Stimulated activated CD8-positive, alpha-beta memory T cell treated with anti-CD3 and anti-CD28 coated beads, Interleukin-7, amount 100 ng/mL, for 4 hours (primary cell): ENCODE measurements at regions not wholly inside any gene's neighbourhood (a gene's known extent, or its start where the extent isn't known, plus 50 kb on each side); places are given as distances from the start of the nearest gene placed in this dataset.
"Not testable (repeated sequence)": the region's sequence is repeated elsewhere in the genome, so short reads cannot be mapped to it uniquely, and the experiment has no call there.

Experiments
- DNase-seq, 2 donors: peaks; one replicate each; pipeline ENCODE4 v3.0.0-alpha.2; 2020; ENCODE audit warnings: low read depth in 2 of 2

DNA sequence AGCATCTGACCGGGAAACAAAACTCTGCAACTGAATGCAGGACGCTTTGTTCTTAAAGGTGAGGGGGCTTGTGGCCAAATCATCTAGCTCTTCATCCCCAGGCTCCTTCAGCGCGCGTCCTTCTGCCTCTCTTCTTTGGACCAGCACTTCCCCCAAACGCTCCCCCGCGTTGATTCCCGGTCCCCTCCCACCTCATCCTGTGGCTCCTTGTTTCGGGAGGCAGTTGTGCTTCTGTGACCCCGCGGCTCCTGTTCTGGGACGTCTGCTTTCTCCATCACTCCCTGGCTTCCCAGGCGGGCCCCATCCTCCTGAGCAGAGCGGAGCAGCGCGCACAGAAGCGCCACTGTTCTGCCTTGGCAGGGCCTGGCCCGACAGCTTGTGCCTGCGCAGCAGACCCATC lies 109.7 kb upstream of the ZNG1E start:
- DNase-seq = not testable (repeated sequence)

DNA sequence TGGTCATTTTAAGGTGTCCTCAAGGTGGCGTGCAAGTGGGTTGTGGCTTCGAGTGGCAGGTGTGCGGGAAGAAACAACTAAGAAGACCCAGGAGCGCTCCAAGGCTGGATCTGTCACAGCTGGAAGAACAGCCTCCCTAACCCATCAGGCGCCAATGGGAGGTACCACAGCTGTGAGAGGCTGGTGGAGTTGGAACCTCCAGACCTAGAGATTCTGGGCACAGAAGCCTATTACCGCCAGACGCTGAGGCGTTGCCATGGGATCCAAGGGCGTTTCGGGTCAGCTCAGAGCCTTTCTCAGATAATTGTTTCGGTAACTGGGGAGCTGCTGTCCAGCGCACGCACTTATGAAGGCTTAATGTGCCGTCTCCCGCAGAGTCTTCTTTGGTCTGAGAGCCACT lies 156.7 kb upstream of the ZNG1E start:
- DNase-seq = not testable (repeated sequence)

- DNase-seq = not testable (repeated sequence)
Observed at GRCh38 chr9:65514465-65514864, 161.3 kb upstream of the ZNG1E start.

- not testable (repeated sequence) for DNase-seq
Observed at GRCh38 chr9:65507897-65508296, 167.8 kb upstream of the ZNG1E start.

DNA sequence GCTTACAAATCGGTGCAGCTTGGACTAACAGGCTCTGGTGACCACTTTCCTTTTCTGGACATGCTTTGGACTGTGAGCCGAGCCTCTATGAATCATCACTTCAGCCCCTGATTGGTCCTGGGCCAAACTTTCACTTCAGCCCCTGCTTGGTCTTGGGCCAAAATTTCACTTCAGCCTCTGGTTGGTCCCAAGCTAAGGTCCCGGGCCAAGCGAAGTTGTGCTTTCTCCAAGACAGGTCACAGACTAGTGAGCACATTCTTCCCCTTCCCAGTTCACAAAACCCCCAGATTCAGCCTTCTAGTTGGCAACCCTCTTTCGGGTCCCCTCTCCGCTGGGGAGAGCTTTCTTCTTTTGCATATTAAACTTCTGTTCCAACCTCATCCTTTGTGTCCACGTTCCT lies 171.0 kb upstream of the ZNG1E start:
- DNase-seq = not testable (repeated sequence)

DNA sequence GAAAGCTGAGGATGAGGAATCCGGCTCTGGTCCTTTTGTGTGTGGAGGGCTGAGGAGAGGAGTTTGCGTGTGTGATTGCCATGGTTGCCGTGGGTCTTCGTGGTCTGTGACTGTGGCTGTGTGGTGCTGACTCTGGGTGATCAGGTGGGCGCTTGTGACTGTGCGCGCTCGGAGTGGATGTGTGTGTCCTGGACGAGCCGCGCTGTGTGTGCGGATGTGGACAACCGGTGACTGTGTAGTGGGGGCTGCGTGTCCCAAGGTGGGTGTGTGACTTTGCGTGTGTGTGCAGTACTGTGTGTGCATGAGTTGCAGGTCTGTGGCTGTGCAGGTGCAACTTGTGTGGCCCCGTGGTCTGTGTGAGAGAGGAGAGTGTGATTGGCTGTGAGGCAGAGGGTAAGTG lies 172.0 kb upstream of the ZNG1E start:
- not testable (repeated sequence) for DNase-seq

GRCh38 chr9:65482890-65483289 lies 192.8 kb upstream of the ZNG1E start:
- DNase-seq = not testable (repeated sequence)

DNA sequence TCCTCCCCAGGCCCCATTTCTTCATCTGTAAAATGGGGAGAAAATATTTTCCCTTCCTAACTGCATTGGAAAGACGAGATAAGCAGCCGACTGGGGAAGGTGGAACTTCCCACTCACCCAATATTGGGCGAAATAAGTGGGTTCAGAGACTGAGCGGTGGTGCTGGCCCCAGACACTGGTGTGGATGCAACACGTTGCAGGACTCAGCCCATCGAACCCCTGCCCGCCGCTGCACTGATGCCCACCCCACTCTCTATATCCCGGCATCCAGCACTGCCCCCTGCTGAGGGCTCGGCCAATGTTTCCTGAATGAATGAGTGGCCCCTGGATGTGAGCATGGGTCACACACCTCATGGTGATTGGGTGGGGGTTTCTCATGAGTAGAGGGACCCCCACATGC lies 194.4 kb upstream of the ZNG1E start:
- not testable (repeated sequence) for DNase-seq

- not testable (repeated sequence) for DNase-seq
Observed at GRCh38 chr9:65474891-65475290, 189.9 kb upstream of the FOXD4L5 start.

DNA sequence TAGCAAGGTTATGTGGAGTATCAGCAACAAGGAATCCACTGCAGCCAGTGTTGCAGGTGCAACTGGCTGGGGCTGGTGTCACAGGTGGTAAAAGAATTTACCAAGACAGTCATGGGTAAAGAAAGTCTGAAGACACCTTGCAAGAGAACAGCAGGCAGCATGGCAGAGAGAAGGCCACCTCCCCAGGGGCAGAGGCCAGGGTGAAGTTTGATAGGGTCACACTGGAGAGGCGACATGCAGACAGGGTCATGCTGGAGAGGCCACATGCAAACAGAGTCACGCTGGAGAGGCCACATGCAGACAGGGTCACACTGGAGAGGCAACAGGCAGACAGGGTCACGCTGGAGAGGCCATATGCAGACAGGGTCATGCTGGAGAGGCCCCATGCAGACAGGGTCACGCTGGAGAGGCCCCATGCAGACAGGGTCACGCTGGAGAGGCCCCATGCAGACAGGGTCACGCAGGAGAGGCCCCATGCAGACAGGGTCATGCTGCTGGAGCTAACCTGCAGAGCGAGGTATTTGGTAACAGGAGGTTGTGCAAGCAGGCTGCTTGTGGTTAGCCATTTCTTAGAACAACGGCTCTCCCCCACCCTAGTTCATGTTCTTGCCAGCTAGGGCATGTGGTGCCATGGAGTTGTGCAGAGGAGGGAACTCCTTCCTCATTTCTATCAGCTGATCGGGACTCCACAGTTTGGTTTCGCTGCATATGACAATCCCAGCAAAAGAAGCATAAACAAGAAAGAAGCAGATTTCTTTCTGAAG lies 188.2 kb upstream of the FOXD4L5 start:
- not testable (repeated sequence) for DNase-seq

GRCh38 chr9:65471106-65471505 lies 186.1 kb upstream of the FOXD4L5 start:
- DNase-seq = not testable (repeated sequence)

GRCh38 chr9:65466911-65467734 lies 182.1 kb upstream of the FOXD4L5 start:
- not testable (repeated sequence) for DNase-seq

- DNase-seq = not testable (repeated sequence)
Observed at GRCh38 chr9:65465246-65465895, 180.4 kb upstream of the FOXD4L5 start.

GRCh38 chr9:65462476-65462875 lies 177.5 kb upstream of the FOXD4L5 start:
- DNase-seq = not testable (repeated sequence)

GRCh38 chr9:65459756-65460320 lies 174.8 kb upstream of the FOXD4L5 start:
- DNase-seq = no peak

DNA sequence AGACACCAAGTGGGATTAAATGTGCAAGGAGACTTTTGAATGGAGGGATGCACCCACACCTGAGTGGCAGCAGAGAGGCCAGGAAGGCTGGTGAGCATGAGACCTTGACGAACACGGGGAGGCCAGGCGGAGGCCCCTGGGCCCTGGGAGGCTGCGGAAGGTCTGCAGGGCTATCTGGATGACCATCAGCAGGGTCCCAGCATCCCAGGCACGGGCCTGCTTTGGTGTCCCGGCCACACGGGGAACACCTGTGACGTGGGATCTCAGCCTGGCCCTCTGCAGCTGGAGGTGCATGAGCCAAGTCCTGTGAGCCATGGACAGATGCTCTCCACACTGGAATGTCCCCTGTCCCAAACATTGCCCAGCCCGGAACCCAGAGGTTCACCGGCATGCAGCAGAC lies 174.0 kb upstream of the FOXD4L5 start:
- DNase-seq = no peak

DNA sequence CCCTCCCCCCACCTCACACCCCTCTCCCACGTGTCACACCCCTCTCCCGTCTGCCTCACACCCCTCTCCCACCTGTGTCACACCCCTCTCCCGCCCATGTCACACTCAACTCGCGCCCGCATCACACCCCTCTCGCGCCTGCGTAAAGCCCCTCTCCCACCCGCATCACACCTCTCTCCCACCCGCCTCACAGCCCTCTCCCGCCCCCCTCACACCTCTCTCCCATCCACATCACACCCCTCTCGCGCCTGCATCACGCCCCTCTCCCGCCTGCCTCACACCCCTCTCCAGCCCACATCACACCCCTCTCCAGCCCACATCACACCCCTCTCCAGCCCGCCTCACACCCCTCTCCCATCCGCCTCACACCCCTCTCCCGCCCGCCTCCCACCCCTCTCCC lies 173.5 kb upstream of the FOXD4L5 start:
- DNase-seq = no peak

- not testable (repeated sequence) for DNase-seq
Observed at GRCh38 chr9:65456991-65457390, 172.0 kb upstream of the FOXD4L5 start.

DNA sequence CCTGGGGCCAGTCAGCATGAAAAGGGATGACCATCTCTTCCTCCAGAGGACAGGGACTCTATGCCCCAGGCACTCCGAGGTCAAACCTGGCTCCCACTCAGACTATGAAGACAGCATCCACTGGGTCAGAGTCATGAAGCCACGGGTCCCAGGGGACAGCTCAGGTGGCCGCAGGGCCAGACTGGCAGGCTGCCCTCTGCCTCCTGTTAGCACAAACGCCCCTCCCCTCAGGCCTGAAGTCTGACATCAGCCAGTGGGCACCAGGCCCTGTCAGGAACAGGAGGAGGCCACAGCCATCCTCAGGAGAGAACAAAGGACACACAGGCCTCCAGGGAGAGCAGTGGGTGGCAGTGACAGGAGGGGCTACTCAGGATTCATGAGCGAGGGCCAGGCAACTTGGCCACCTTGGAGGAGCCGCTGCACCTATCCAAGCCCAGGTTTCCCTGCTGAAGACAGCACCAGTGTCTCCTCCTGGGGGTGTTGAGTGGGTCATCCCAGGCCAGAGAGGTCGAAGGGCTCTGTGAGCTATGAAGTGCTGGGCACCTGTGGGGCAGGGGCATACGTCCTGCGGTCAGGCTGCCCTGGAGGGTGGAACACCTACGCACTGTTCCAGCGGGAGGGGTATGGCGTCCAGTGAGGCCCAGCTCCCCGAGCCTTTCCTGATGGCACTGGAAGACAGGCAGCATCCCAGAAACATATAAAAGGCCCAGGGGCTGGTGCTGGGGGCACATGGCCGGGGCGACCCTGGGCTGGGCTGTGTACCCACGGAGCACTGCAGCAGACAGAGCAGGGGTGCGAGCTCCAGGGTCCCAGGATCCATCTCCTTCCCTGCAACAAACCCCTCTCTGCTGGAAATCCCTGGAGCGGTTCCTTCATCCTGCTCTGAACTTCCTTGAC lies 171.0 kb upstream of the FOXD4L5 start:
- not testable (repeated sequence) for DNase-seq

DNA sequence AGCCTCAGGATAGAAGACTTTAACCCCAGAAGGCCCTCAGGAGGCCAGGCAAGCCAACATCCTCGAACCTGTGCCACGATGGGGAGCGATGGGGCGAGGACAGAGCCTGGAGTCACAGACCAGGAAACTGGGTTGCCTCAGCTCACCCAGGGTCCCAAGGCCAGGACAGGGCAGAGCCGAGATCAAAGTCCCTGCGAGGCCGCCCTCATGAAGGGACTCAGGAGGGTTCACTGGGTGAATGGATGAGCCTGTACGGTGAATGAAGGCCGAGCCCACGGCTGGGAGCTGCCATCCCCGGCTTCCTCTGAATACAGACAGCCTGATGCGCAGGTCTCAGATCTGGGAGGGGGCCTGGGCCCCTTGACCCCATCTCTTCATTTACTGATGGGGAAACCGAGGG lies 170.1 kb upstream of the FOXD4L5 start:
- not testable (repeated sequence) for DNase-seq

- not testable (repeated sequence) for DNase-seq
Observed at GRCh38 chr9:65454666-65455065, 169.7 kb upstream of the FOXD4L5 start.
